22Rv1 (cell line): ENCODE measurements at regions not wholly inside any gene's neighbourhood (a gene's known extent, or its start where the extent isn't known, plus 50 kb on each side); places are given as distances from the start of the nearest gene placed in this dataset.

Source experiments
- H3K27ac ChIP-seq: fragments of 450-650 bp; 2 replicates; pipeline ENCODE4 v1.5.1; 2017
- ZFX ChIP-seq: fragments of 450-650 bp; IDR thresholded peaks from 2 replicates; pipeline ENCODE4 v1.6.1; 2017; ENCODE audit warnings: antibody characterized with exemption, borderline replicate concordance
- TF ChIP-seq, protein P1 (sequence below): fragments of 450-650 bp; IDR thresholded peaks from 2 replicates; pipeline ENCODE4 v1.5.1; 2017; ENCODE audit warnings: mild to moderate bottlenecking

DNA sequence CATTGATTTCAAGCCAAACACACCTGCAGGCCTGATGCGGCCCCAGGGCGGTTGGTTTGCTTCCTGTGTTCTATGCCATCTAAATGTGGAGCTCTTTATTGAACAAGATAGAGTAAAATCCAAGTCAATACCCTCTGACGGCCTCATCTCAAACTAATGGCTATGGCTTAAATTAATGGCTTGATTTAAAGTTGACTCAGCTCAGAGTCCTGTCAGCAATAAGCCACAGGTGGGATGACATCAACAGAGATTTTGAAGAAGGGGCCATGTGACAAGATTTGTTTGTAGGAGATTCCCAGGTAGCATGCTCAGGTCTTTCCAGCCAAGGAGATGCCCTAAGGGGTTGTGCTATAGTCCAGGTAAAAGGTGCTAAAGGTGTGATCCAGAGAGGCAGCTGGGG, 66.7 kb upstream of the ZNF32 start:
- TF ChIP-seq ZFX = no peak
- TF ChIP-seq, protein P1, sequence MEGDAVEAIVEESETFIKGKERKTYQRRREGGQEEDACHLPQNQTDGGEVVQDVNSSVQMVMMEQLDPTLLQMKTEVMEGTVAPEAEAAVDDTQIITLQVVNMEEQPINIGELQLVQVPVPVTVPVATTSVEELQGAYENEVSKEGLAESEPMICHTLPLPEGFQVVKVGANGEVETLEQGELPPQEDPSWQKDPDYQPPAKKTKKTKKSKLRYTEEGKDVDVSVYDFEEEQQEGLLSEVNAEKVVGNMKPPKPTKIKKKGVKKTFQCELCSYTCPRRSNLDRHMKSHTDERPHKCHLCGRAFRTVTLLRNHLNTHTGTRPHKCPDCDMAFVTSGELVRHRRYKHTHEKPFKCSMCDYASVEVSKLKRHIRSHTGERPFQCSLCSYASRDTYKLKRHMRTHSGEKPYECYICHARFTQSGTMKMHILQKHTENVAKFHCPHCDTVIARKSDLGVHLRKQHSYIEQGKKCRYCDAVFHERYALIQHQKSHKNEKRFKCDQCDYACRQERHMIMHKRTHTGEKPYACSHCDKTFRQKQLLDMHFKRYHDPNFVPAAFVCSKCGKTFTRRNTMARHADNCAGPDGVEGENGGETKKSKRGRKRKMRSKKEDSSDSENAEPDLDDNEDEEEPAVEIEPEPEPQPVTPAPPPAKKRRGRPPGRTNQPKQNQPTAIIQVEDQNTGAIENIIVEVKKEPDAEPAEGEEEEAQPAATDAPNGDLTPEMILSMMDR = no peak
- no peak overlapping the region for H3K27ac ChIP-seq

DNA sequence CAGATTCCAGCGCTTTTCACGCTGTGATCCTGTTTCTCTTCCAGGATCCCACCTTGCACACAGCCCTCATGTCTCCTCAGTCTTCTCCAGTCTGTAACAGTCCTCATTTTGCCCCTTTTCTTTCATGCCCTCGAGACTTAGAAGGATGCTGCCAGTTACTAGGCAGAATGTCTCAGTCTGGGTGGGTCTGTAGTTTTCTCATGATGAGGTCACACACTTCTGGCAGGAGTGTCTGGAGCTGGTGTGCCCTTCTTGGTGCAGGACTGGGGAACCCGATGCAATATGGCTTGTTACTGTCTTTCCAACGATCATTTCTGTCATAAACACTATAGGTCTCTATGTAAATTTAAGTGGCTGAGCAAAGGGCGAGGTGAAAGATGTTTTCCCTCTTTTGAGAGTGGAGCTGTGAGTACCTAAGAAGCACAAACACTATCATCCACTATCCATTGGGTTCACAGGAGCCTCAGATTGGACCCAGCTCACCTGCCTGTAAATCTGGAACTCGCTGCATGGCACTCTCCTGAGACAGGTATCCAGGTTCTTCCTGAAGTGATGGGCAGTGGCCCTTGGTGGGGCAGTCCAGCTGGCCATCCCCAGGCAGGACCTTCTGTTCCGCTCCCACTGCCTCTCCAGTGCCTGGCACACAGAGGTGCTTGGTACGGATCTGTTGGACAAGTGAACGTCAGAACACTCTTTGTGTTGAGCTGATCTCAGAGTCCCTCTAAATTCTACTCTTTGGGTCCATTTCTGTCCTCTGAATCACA, 64.3 kb upstream of the ZNF32 start:
- no peak for TF ChIP-seq ZFX
- TF ChIP-seq, protein P1 = no peak
- H3K27ac ChIP-seq = no peak overlapping the region

DNA sequence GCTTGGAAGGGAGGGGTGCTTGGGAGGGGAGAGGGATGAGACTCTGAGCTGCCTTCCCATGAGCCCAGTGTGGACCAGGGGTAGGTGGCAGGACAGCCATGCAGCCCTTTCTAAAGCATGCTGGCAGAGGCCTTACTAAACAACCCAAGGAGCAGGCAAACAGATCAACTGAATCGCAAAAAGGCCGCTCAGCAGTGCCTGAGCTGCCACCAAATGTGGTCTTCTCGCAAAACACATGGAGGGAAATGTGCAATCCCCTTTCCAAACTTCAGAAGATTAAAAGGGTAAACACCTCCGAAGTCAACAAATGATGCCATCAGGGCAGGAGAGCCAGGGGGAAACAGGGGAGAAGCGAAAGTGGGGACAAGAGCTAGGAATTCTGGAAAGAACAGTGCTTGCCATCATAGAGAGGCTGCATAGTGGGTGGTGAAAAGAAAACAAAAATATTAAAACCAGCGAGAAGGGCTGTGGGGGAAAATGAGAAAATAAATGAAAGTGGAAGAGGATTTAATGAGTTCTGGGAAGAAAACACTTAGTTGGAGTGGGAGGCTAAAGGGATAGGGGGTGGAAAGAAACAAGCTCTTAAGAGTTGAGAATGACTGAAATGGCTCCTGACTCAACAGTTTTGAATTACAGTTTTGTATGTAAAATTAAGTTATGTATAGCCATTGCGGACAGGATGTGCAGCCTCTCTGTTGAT, 62.2 kb upstream of the ZNF32 start:
- no peak for TF ChIP-seq ZFX
- TF ChIP-seq, protein P1 = no peak

DNA sequence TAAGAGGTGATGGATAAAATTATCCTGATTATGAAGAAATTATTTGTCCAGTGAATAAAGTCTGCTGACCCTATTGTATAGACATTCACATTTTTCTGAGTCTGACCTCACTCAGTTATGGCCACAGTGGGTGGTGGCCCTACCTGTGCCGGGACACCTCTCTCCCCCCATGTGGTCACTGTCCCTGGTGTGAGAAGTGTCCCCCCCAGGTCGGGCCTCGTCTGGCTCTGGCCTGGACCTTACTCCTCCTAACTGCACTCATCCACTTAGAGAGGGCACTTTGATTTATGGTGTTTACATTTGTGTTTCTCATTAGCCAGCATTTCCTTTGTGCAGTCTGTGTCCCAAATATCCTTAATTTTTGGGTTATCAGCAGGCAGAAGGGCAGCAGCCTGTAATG, 59.6 kb upstream of the ZNF32 start:
- no peak overlapping the region for H3K27ac ChIP-seq
- TF ChIP-seq, protein P1 = no peak
- TF ChIP-seq ZFX = no peak

More for the DNA sequence above, 62.2 kb upstream of the ZNF32 start:
- no peak overlapping the region for H3K27ac ChIP-seq

DNA sequence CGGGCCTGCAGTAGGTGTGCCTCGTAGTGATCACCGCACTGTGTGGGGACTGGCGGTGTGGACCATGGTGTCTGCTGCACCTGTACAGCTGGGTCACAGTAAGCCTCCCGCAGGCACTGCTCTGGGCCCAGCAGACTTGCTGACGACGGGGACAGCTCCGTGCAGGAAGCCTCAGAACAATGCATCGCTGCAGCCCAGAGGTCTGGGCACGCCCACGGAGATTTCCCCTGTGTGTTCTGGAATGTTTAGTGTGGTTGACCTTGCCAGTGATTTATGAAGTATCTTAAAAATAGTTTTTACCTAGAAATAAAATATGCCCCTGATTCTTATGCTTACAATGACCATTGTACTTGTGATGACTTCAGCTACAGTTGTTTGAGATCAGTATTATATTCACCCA, 59.1 kb upstream of the ZNF32 start:
- no peak for TF ChIP-seq ZFX
- TF ChIP-seq, protein P1 = no peak
- H3K27ac ChIP-seq = no peak overlapping the region

DNA sequence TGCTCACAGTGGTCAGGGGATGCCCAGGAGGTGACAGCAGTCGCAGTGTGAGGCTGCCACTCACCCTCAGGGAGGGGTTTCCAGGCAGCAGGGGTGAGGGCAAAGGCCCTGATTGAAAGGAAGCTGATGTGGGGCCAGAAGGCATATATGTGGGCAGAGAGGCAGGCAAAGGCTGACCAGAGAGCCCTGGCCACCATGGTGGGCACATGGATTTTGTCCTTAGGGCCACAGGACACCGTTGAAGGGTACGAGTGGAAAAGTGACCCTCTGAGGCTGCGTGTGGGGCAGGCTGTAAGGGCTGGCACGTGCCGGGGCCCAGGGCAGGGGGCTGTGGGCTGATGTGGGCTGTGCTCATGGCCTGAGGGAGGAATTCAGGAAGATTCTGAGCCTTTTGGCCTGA, 57.5 kb upstream of the ZNF32 start:
- no peak overlapping the region for H3K27ac ChIP-seq
- TF ChIP-seq, protein P1 = no peak
- TF ChIP-seq ZFX = no peak

DNA sequence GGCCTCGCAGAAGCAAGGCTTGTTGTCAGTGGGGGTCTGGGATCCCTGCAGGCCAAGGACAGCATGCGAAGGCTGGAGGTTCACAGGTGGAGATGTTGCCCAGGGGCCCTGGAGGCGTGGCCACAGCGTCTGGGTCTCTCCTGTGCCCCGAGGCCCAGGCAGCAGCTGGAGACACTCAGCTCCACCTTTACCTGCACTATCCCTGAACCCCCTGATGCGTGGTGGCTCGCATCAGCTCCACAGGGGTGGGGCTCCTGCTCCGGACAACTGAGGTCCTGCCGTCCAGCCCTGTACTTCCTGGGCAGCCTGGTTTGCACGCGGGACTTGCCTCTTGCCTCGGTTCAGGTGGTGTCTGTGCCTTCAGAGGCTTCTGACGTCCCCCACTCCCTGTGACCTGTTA, 54.6 kb upstream of the ZNF32 start:
- no peak for TF ChIP-seq ZFX
- TF ChIP-seq, protein P1 = no peak

More for the DNA sequence above, 54.6 kb upstream of the ZNF32 start:
- no peak overlapping the region for H3K27ac ChIP-seq
